ENCODE measurements at regions not wholly inside any gene's neighbourhood (a gene's known extent, or its start where the extent isn't known, plus 50 kb on each side); places are given as distances from the start of the nearest gene placed in this dataset.

DNA sequence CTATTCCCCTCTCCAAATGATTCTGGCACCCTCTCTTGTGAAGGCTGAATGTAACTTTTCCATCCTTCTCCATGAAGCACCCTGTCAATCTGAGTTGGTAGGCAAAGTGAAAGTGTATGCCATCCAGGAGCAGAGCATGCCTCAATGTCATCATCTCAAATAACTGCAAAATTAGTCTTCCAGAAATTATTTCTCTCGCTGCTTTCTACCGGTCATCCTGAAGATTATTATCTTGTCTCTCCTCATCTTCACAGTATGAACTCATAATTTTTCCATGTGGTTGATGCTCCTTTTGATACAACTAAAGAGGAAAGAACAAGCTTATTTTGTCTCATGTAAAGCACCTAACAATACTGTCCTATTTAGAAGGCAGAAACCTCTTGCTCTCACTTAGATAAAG is 285.5 kb upstream of the PCDH7 start:
- TF ChIP-seq, protein P1, sequence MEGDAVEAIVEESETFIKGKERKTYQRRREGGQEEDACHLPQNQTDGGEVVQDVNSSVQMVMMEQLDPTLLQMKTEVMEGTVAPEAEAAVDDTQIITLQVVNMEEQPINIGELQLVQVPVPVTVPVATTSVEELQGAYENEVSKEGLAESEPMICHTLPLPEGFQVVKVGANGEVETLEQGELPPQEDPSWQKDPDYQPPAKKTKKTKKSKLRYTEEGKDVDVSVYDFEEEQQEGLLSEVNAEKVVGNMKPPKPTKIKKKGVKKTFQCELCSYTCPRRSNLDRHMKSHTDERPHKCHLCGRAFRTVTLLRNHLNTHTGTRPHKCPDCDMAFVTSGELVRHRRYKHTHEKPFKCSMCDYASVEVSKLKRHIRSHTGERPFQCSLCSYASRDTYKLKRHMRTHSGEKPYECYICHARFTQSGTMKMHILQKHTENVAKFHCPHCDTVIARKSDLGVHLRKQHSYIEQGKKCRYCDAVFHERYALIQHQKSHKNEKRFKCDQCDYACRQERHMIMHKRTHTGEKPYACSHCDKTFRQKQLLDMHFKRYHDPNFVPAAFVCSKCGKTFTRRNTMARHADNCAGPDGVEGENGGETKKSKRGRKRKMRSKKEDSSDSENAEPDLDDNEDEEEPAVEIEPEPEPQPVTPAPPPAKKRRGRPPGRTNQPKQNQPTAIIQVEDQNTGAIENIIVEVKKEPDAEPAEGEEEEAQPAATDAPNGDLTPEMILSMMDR (IDR thresholded peaks at IDR 0.05; ENCODE audit: low read length), result no peak
- no peak for TF ChIP-seq EZH2 (IDR thresholded peaks at IDR 0.05; ENCODE audit: borderline replicate concordance, low read length)
- no peaks in the 10 kb centered on the region for H3K9me2 ChIP-seq (ENCODE audit: low read depth, low read length)
- H3K4me2 ChIP-seq (ENCODE audit: low read length), result no peak overlapping the region
- no peak overlapping the region for H3K27ac ChIP-seq (ENCODE audit: low read depth, low read length, poor library complexity, severe bottlenecking)
- H3K4me1 ChIP-seq (ENCODE audit: insufficient read depth, low read length, severe bottlenecking), result no peaks in the 10 kb centered on the region
- no peaks in the 10 kb centered on the region for H3K27me3 ChIP-seq (ENCODE audit: insufficient read depth, low read length)
- H3K9me3 ChIP-seq (ENCODE audit: low read length), result no peaks in the 10 kb centered on the region
- no peaks in the 10 kb centered on the region for H4K20me1 ChIP-seq (ENCODE audit: insufficient read depth, low read length)
- no peaks in the 10 kb centered on the region for H3K79me2 ChIP-seq (ENCODE audit: insufficient read depth, low read length)
- no peak overlapping the region for H2AFZ ChIP-seq (ENCODE audit: low read length)
- H3K36me3 ChIP-seq (ENCODE audit: insufficient read depth, low read length), result no peaks in the 10 kb centered on the region
- no peaks in the 10 kb centered on the region for H3F3A ChIP-seq (ENCODE audit: insufficient read depth, low read length)
- H3K9ac ChIP-seq (ENCODE audit: low read length), result no peak overlapping the region
- H3K4me3 ChIP-seq (ENCODE audit: low read depth, low read length, poor library complexity, severe bottlenecking), result no peak overlapping the region

DNA sequence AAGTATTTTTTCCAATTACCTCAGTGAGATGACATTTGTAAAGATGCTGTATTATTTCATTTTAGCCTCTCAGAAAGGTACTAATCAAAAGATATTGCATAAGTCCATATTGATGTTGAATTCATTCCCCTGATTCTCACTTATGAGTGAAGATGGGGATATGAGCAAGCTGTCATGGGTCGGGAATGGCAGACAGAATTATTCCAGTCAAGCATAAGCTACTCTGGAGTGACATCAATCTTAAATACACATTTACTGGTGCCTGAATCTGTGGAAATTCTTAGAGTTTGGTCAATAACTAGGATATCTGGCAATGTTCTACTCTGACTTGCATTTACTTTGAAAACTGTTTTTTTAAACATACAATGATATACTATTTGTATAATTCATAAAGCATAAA is 283.8 kb upstream of the PCDH7 start:
- H3K27me3 ChIP-seq (ENCODE audit: insufficient read depth, low read length), result no peaks in the 10 kb centered on the region
- no peaks in the 10 kb centered on the region for H3F3A ChIP-seq (ENCODE audit: insufficient read depth, low read length)
- H3K4me3 ChIP-seq (ENCODE audit: low read depth, low read length, poor library complexity, severe bottlenecking), result no peak overlapping the region
- H3K4me2 ChIP-seq (ENCODE audit: low read length), result no peak overlapping the region
- no peaks in the 10 kb centered on the region for H3K36me3 ChIP-seq (ENCODE audit: insufficient read depth, low read length)
- H3K9ac ChIP-seq (ENCODE audit: low read length), result no peak overlapping the region
- no peaks in the 10 kb centered on the region for H3K9me2 ChIP-seq (ENCODE audit: low read depth, low read length)
- no peaks in the 10 kb centered on the region for H3K4me1 ChIP-seq (ENCODE audit: insufficient read depth, low read length, severe bottlenecking)
- H2AFZ ChIP-seq (ENCODE audit: low read length), result no peak overlapping the region
- no peak overlapping the region for H3K27ac ChIP-seq (ENCODE audit: low read depth, low read length, poor library complexity, severe bottlenecking)
- no peaks in the 10 kb centered on the region for H3K79me2 ChIP-seq (ENCODE audit: insufficient read depth, low read length)
- no peak for TF ChIP-seq EZH2 (IDR thresholded peaks at IDR 0.05; ENCODE audit: borderline replicate concordance, low read length)
- TF ChIP-seq, protein P1 (IDR thresholded peaks at IDR 0.05; ENCODE audit: low read length), result no peak
- no peaks in the 10 kb centered on the region for H4K20me1 ChIP-seq (ENCODE audit: insufficient read depth, low read length)
- no peaks in the 10 kb centered on the region for H3K9me3 ChIP-seq (ENCODE audit: low read length)

DNA sequence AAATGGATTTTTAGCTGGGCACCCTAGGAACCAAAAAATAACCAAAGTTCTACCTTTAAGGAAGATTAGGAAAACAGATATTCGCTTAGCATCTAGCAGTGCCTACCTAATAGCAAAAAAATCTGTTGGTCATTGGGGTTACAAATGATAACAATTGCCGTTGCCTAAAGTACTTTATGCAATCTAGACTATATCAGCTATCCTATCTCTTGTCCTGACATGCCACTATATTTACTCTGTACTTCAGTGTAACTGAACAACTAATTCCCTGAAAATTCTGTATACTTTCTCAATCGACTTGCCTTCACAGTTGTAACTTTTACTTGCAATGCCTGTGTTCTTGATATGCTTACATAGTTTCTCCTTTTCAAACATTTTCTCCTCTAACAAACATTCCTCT is 282.9 kb upstream of the PCDH7 start:
- no peaks in the 10 kb centered on the region for H3K36me3 ChIP-seq (ENCODE audit: insufficient read depth, low read length)
- no peak overlapping the region for H3K4me3 ChIP-seq (ENCODE audit: low read depth, low read length, poor library complexity, severe bottlenecking)

More for the DNA sequence above, 282.9 kb upstream of the PCDH7 start:
- no peak overlapping the region for H3K27ac ChIP-seq (ENCODE audit: low read depth, low read length, poor library complexity, severe bottlenecking)
- H2AFZ ChIP-seq (ENCODE audit: low read length), result no peak overlapping the region
- no peak for TF ChIP-seq EZH2 (IDR thresholded peaks at IDR 0.05; ENCODE audit: borderline replicate concordance, low read length)
- TF ChIP-seq, protein P1 (IDR thresholded peaks at IDR 0.05; ENCODE audit: low read length), result no peak
- H4K20me1 ChIP-seq (ENCODE audit: insufficient read depth, low read length), result no peaks in the 10 kb centered on the region
- H3K9me2 ChIP-seq (ENCODE audit: low read depth, low read length), result no peaks in the 10 kb centered on the region
- H3K9ac ChIP-seq (ENCODE audit: low read length), result no peak overlapping the region
- H3K79me2 ChIP-seq (ENCODE audit: insufficient read depth, low read length), result no peaks in the 10 kb centered on the region
- no peaks in the 10 kb centered on the region for H3F3A ChIP-seq (ENCODE audit: insufficient read depth, low read length)
- H3K4me2 ChIP-seq (ENCODE audit: low read length), result no peak overlapping the region
- no peaks in the 10 kb centered on the region for H3K9me3 ChIP-seq (ENCODE audit: low read length)
- no peaks in the 10 kb centered on the region for H3K27me3 ChIP-seq (ENCODE audit: insufficient read depth, low read length)
- H3K4me1 ChIP-seq (ENCODE audit: insufficient read depth, low read length, severe bottlenecking), result no peaks in the 10 kb centered on the region
